ENCODE measurements at regions not wholly inside any gene's neighbourhood (a gene's known extent, or its start where the extent isn't known, plus 50 kb on each side); places are given as distances from the start of the nearest gene placed in this dataset.

- TF ChIP-seq CTCF (conservative IDR thresholded peaks at IDR 0.05 in 1 of 2, IDR thresholded peaks at IDR 0.05 in 1 of 2; ENCODE audit: extremely low read depth in 1 of 2, insufficient read depth in 1 of 2, low read depth in 1 of 2, low read length in 2 of 2) (no peak), EZH2 (IDR thresholded peaks at IDR 0.05; ENCODE audit: borderline replicate concordance, low read length) (no peak)
Measured at GRCh38 chr5:174300941-174301761, 255.6 kb downstream of the NSG2 start.

Data from mammary epithelial cell (primary cell).